H1 (cell line): ENCODE measurements at regions not wholly inside any gene's neighbourhood (a gene's known extent, or its start where the extent isn't known, plus 50 kb on each side); places are given as distances from the start of the nearest gene placed in this dataset.

Source experiments
- CTCF ChIA-PET: fragments of 300-600 bp; sonication (Branson Sonifier 250); formaldehyde crosslinking; loops from one replicate; lab custom pipeline; 2021; ENCODE audit not compliant: partially characterized antibody; lab: Charles Lee
- POLR2A ChIA-PET: fragments of 300-600 bp; sonication (Branson Sonifier 250); formaldehyde crosslinking; loops from one replicate; lab custom pipeline; 2021; ENCODE audit warnings: inconsistent platforms; ENCODE audit not compliant: partially characterized antibody; lab: Charles Lee
- DNase-seq, 2 experiments: peaks; one replicate each; pipeline versions ENCODE4 v3.0.0 to v3.0.0-alpha.2; 2010 to 2022; ENCODE audit warnings: low spot score in 2 of 2, low read depth in 1 of 2, mixed read lengths in 1 of 2
- FAIRE-seq: peaks from 2 replicates; lab custom pipeline; 2011; peaks lifted over from hg19 to GRCh38; lab: Jason Lieb, UNC
- H2AFZ ChIP-seq: 2 replicates; pipeline ENCODE4 v1.8.1; 2012; ENCODE audit warnings: low read length, inconsistent platforms
- H2AK5ac ChIP-seq: 2 replicates; pipeline ENCODE4 v1.6.1; 2013; ENCODE audit warnings: low read depth, low read length
- H2BK120ac ChIP-seq: replicated peaks from 2 replicates; pipeline ENCODE3; 2013; ENCODE audit warnings: low read depth, low read length, inconsistent platforms
- H2BK12ac ChIP-seq: 2 replicates; pipeline ENCODE4 v1.6.1; 2013; ENCODE audit warnings: low read depth, low read length
- H2BK15ac ChIP-seq: 2 replicates; pipeline ENCODE4 v1.6.1; 2013; ENCODE audit warnings: low read length
- H2BK20ac ChIP-seq: 2 replicates; pipeline ENCODE4 v1.6.1; 2013; ENCODE audit warnings: low read length
- H2BK5ac ChIP-seq: 2 replicates; pipeline ENCODE4 v1.6.1; 2013; ENCODE audit warnings: low read depth, low read length
- H3K14ac ChIP-seq: 2 replicates; pipeline ENCODE4 v1.6.1; 2013; ENCODE audit warnings: inconsistent platforms; ENCODE audit not compliant: insufficient read length
- H3K18ac ChIP-seq: 2 replicates; pipeline ENCODE4 v1.6.1; 2013; ENCODE audit warnings: low read length; ENCODE audit errors: extremely low read depth
- H3K23ac ChIP-seq: 2 replicates; pipeline ENCODE4 v1.6.1; 2013; ENCODE audit warnings: inconsistent platforms; ENCODE audit not compliant: insufficient read length
- H3K23me2 ChIP-seq: 2 replicates; pipeline ENCODE4 v1.6.1; 2013; ENCODE audit warnings: low read depth, low read length
- H3K27ac ChIP-seq: 2 replicates; pipeline ENCODE4 v1.6.1; 2011; ENCODE audit warnings: low read depth, low read length, inconsistent platforms
- H3K27me3 ChIP-seq, 4 experiments: replicated peaks in 1 of 4; 1 replicate in 1 of 4; 2 replicates in 3 of 4; pipeline versions ENCODE4 v1.6.1 to v1.8.1; 2011 to 2013; ENCODE audit warnings: low read length in 3 of 4, mild to moderate bottlenecking in 3 of 4, inconsistent platforms in 2 of 4, mixed read lengths in 2 of 4, moderate library complexity in 1 of 4; ENCODE audit not compliant: control insufficient read depth in 3 of 4, insufficient read depth in 3 of 4; ENCODE audit errors: extremely low read depth in 1 of 4
- H3K36me3 ChIP-seq, 4 experiments: 2 replicates each; pipeline versions ENCODE4 v1.6.1 to v1.8.1; 2011 to 2013; ENCODE audit warnings: mild to moderate bottlenecking in 4 of 4, low read length in 3 of 4, moderate library complexity in 2 of 4, control low read depth in 1 of 4, inconsistent platforms in 1 of 4; ENCODE audit not compliant: insufficient read depth in 4 of 4, control insufficient read depth in 2 of 4
- H3K4ac ChIP-seq: replicated peaks from 2 replicates; pipeline ENCODE3; 2013; ENCODE audit warnings: low read length, low read depth, mixed read lengths, inconsistent platforms; ENCODE audit not compliant: insufficient read length
- H3K4me1 ChIP-seq, 4 experiments: replicated peaks in 1 of 4; 1 replicate in 1 of 4; 2 replicates in 3 of 4; pipeline versions ENCODE4 v1.6.1 to v1.8.1; 2011 to 2013; ENCODE audit warnings: low read length in 3 of 4, inconsistent platforms in 2 of 4, mixed read lengths in 1 of 4; ENCODE audit not compliant: insufficient read depth in 4 of 4, control insufficient read depth in 3 of 4
- H3K4me2 ChIP-seq, 2 experiments: 2 replicates each; pipeline versions ENCODE4 v1.6.1 to v1.8.1; 2011 to 2013; ENCODE audit warnings: low read depth in 2 of 2, low read length in 2 of 2, control low read depth in 1 of 2, inconsistent platforms in 1 of 2, mild to moderate bottlenecking in 1 of 2; ENCODE audit not compliant: insufficient read depth in 1 of 2
- H3K4me3 ChIP-seq, 4 experiments: fragments of 200-600, 300-600 bp in 1 of 4; sonication (generic), shearing (Covaris generic), sonication (Bioruptor Twin) in 1 of 4; 2 replicates each; pipeline versions ENCODE4 v1.5.1 to v1.8.1; 2011 to 2016; ENCODE audit warnings: low read length in 4 of 4, low read depth in 3 of 4, control low read depth in 2 of 4, inconsistent platforms in 2 of 4, mild to moderate bottlenecking in 2 of 4, mixed read lengths in 1 of 4, moderate library complexity in 1 of 4; ENCODE audit not compliant: insufficient read depth in 2 of 4; ENCODE audit errors: extremely low read depth in 1 of 4
- H3K56ac ChIP-seq: replicated peaks from 2 replicates; pipeline ENCODE3; 2013; ENCODE audit warnings: low read depth, mild to moderate bottlenecking, mixed read lengths, low read length, inconsistent platforms; ENCODE audit not compliant: insufficient read length
- H3K79me1 ChIP-seq: 2 replicates; pipeline ENCODE4 v1.6.1; 2013; ENCODE audit warnings: low read depth, low read length, control low read depth
- H3K79me2 ChIP-seq, 2 experiments: 2 replicates each; pipeline versions ENCODE4 v1.6.1 to v1.8.1; 2012 to 2013; ENCODE audit warnings: low read length in 2 of 2, mild to moderate bottlenecking in 2 of 2, inconsistent platforms in 1 of 2; ENCODE audit not compliant: insufficient read depth in 2 of 2, control insufficient read depth in 1 of 2
- H3K9ac ChIP-seq, 4 experiments: replicated peaks in 1 of 4; 1 replicate in 1 of 4; 2 replicates in 3 of 4; pipeline versions ENCODE4 v1.6.1 to v1.8.1; 2011 to 2013; ENCODE audit warnings: low read depth in 3 of 4, low read length in 3 of 4, control low read depth in 2 of 4, mild to moderate bottlenecking in 2 of 4, moderate library complexity in 2 of 4, inconsistent platforms in 1 of 4; ENCODE audit errors: extremely low read depth in 1 of 4
- H3K9me3 ChIP-seq, 2 experiments: 2 replicates each; pipeline versions ENCODE4 v1.6.1 to v1.8.1; 2012 to 2013; ENCODE audit warnings: mild to moderate bottlenecking in 2 of 2, moderate library complexity in 2 of 2, control low read depth in 1 of 2, inconsistent platforms in 1 of 2, low read depth in 1 of 2, low read length in 1 of 2, mixed read lengths in 1 of 2; ENCODE audit not compliant: insufficient read depth in 2 of 2
- H4K20me1 ChIP-seq, 2 experiments: replicated peaks in 1 of 2; 2 replicates each; pipeline versions ENCODE3 to v1.8.1; 2011 to 2013; ENCODE audit warnings: inconsistent platforms in 2 of 2, low read length in 2 of 2, mild to moderate bottlenecking in 1 of 2; ENCODE audit not compliant: insufficient read depth in 2 of 2, control insufficient read depth in 1 of 2
- H4K5ac ChIP-seq: 2 replicates; pipeline ENCODE4 v1.6.1; 2013; ENCODE audit warnings: low read length, low read depth, mixed read lengths, inconsistent platforms; ENCODE audit not compliant: insufficient read length
- H4K8ac ChIP-seq: 2 replicates; pipeline ENCODE4 v1.8.0; 2013; ENCODE audit warnings: mild to moderate bottlenecking, moderate library complexity, low read length, inconsistent platforms; ENCODE audit not compliant: insufficient read depth; ENCODE audit errors: extremely low read depth
- H4K91ac ChIP-seq: replicated peaks from 2 replicates; pipeline ENCODE3; 2013; ENCODE audit warnings: low read length, mixed read lengths, inconsistent platforms; ENCODE audit not compliant: insufficient read length
- HDAC2 ChIP-seq, 2 experiments: fragments of 300-600 bp in 1 of 2; sonication (generic) in 1 of 2; IDR thresholded peaks; 2 replicates each; pipeline ENCODE4 v1.6.1; 2011 to 2012; ENCODE audit warnings: low read depth in 2 of 2, low read length in 2 of 2, mild to moderate bottlenecking in 2 of 2, moderate library complexity in 2 of 2, borderline replicate concordance in 1 of 2, inconsistent platforms in 1 of 2
- JUN ChIP-seq: IDR thresholded peaks from 2 replicates; pipeline ENCODE4 v1.6.1; 2011; ENCODE audit warnings: low read depth, mild to moderate bottlenecking, improper control_type of control experiment, low read length
- RBBP5 ChIP-seq: IDR thresholded peaks from 2 replicates; pipeline ENCODE4 v1.7.1; 2012; ENCODE audit warnings: low read depth, mild to moderate bottlenecking, inconsistent platforms, low read length, moderate library complexity, borderline replicate concordance
- SIRT6 ChIP-seq: IDR thresholded peaks from one replicate; pipeline ENCODE4 v1.7.1; 2012; ENCODE audit warnings: low read length, inconsistent platforms
- SRF ChIP-seq: IDR thresholded peaks from 2 replicates; pipeline ENCODE4 v1.6.1; 2011; ENCODE audit warnings: mild to moderate bottlenecking, low read depth, low read length, moderate library complexity
- SUZ12 ChIP-seq: fragments of 200-600 bp; sonication (generic); IDR thresholded peaks from 2 replicates; pipeline ENCODE4 v1.6.1; 2012; ENCODE audit warnings: mild to moderate bottlenecking, inconsistent platforms, low read length, moderate library complexity, mixed read lengths
- WGBS, 2 experiments: shearing (Covaris generic) in 1 of 2; methylation state at CpG; one replicate each; pipeline versions ENCODE4 v1.1.6 to v1.1.7; 2013 to 2015; ENCODE audit warnings: low lambda C conversion rate in 2 of 2, mixed read lengths in 2 of 2, inconsistent platforms in 1 of 2, low coverage in 1 of 2, missing lambda C conversion rate in 1 of 2; ENCODE audit not compliant: insufficient replicate concordance in 2 of 2, insufficient coverage in 1 of 2, insufficient read length in 1 of 2; ENCODE audit errors: extremely low coverage in 1 of 2, missing lambda C conversion rate in 1 of 2; 5-methylcytosine and 5-hydroxymethylcytosine counted together
- TF ChIP-seq, protein P1 (sequence below): IDR thresholded peaks from 2 replicates; pipeline ENCODE4 v1.6.1; 2012; ENCODE audit warnings: inconsistent platforms

DNA sequence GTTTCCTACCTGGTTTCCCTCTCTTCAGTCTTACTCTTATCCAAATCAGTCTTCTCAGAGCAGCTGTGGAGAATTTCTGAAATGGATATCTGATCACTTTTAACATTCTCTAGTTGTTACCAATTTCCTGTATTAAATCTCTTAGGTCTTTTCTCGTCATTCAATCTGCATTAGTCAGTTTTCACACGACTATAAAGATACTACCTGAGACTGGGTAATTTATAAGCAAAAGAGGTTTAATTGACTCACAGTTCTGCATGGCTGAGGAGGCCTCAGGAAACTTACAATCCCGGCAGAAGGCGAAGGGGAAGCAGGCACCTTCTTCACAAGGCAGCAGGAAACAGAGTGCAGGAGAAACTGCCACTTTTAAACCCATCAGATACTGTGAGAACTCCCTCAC lies 444.8 kb downstream of the GATA3 start:
- H4K5ac ChIP-seq: no peak overlapping the region
- H3K18ac ChIP-seq: no peak overlapping the region
- H3K4me2 ChIP-seq: no peak overlapping the region
- H3K23me2 ChIP-seq: no peaks in the 10 kb centered on the region
- H2AFZ ChIP-seq: no peak overlapping the region
- H2BK15ac ChIP-seq: no peak overlapping the region
- no peaks in the 10 kb centered on the region for H3K79me2 ChIP-seq
- H3K27ac ChIP-seq: no peak overlapping the region
- no peak overlapping the region for H2BK5ac ChIP-seq
- no peak overlapping the region for H3K14ac ChIP-seq
- FAIRE-seq (no peak), DNase-seq (no peak)
- 89% methylated on average over 4 of the region's 4 CpGs; no CpG with 5 or more reads in 1 of the 2 experiments for WGBS, 2 experiments
- no peaks in the 10 kb centered on the region for H3K79me1 ChIP-seq
- no peak overlapping the region for H3K23ac ChIP-seq
- H2BK20ac ChIP-seq: no peak overlapping the region
- no peak overlapping the region for H3K4ac ChIP-seq
- no peaks in the 10 kb centered on the region for H3K9me3 ChIP-seq
- peaks cover 2 to 13% (median 10%) of the 10 kb centered on the region in 4 experiments for H3K4me1 ChIP-seq
- H3K36me3 ChIP-seq: no peaks in the 10 kb centered on the region
- H3K4me3 ChIP-seq: no peak overlapping the region
- H4K20me1 ChIP-seq: no peaks in the 10 kb centered on the region
- ChIA-PET CTCF (interaction anchor here (0.6 to 1.6 kb wide), 4 partner anchors 9 to 353 kb away, joined by 3 to 5 read pairs (median 3); no protein-coding TSS in a partner anchor), POLR2A (no interaction called here)
- no peak overlapping the region for H4K91ac ChIP-seq
- no peak overlapping the region for H2BK12ac ChIP-seq
- H3K9ac ChIP-seq: no peak overlapping the region
- H4K8ac ChIP-seq: no peak overlapping the region
- no peak overlapping the region for H2AK5ac ChIP-seq
- no peaks in the 10 kb centered on the region for H3K27me3 ChIP-seq
- TF ChIP-seq HDAC2 (IDR thresholded peaks at IDR 0.05; ENCODE audit: borderline replicate concordance in 1 of 2, low read depth in 2 of 2, low read length in 2 of 2): no peak
- TF ChIP-seq RBBP5: no peak
- TF ChIP-seq, protein P1, sequence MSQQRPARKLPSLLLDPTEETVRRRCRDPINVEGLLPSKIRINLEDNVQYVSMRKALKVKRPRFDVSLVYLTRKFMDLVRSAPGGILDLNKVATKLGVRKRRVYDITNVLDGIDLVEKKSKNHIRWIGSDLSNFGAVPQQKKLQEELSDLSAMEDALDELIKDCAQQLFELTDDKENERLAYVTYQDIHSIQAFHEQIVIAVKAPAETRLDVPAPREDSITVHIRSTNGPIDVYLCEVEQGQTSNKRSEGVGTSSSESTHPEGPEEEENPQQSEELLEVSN: no peak
- TF ChIP-seq SRF: no peak
- no peak for TF ChIP-seq JUN
- TF ChIP-seq SIRT6: no peak
- TF ChIP-seq SUZ12: no peak
- TF ChIP-seq, all 59 proteins: peak for 0
- H2BK120ac ChIP-seq: no peak overlapping the region
- no peak overlapping the region for H3K56ac ChIP-seq
